SK-N-SH treated with all-trans-retinoic acid at 6 μM for 48 hours (cell line): ENCODE measurements at regions not wholly inside any gene's neighbourhood (a gene's known extent, or its start where the extent isn't known, plus 50 kb on each side); places are given as distances from the start of the nearest gene placed in this dataset.

ENCODE experiments used
- ARNTL ChIP-seq: fragments of 450-650 bp; formaldehyde crosslinking; IDR thresholded peaks from 2 replicates; pipeline ENCODE4 v1.5.0; 2020; ENCODE audit warnings: low read depth, mild to moderate bottlenecking, moderate library complexity, borderline replicate concordance
- GLIS3 ChIP-seq: fragments of 250-450 bp; sonication (Bioruptor Pico); IDR thresholded peaks from 2 replicates; pipeline ENCODE4 v1.5.0; 2020; ENCODE audit warnings: mild to moderate bottlenecking, moderate library complexity
- PPARA ChIP-seq: fragments of 250-450 bp; sonication (Bioruptor Pico); IDR thresholded peaks from 2 replicates; pipeline ENCODE4 v1.5.0; 2020; ENCODE audit warnings: mild to moderate bottlenecking, borderline replicate concordance
- RARB ChIP-seq: fragments of 250-450 bp; sonication (Bioruptor Pico); IDR thresholded peaks from 2 replicates; pipeline ENCODE4 v1.8.0; 2021; ENCODE audit warnings: mild to moderate bottlenecking, moderate library complexity
- ZFP3 ChIP-seq: fragments of 250-450 bp; sonication (Bioruptor Pico); IDR thresholded peaks from 2 replicates; pipeline ENCODE4 v1.5.0; 2020; ENCODE audit warnings: mild to moderate bottlenecking, moderate library complexity
- ZNF565 ChIP-seq: fragments of 450-650 bp; formaldehyde crosslinking; conservative IDR thresholded peaks from 2 replicates; pipeline ENCODE4 v1.5.0; 2020; ENCODE audit warnings: low read depth, mild to moderate bottlenecking, moderate library complexity
- TF ChIP-seq, protein P1 (sequence below): fragments of 250-450 bp; sonication (Bioruptor Pico); IDR thresholded peaks from 2 replicates; pipeline ENCODE4 v1.8.0; 2020; ENCODE audit warnings: mild to moderate bottlenecking, moderate library complexity, borderline replicate concordance
- TF ChIP-seq, protein P2 (sequence below): fragments of 250-450 bp; sonication (Bioruptor Pico); IDR thresholded peaks from 2 replicates; pipeline ENCODE4 v1.8.0; 2021; ENCODE audit warnings: low read depth, mild to moderate bottlenecking, moderate library complexity, borderline replicate concordance
- TF ChIP-seq, protein P3 (sequence below): fragments of 250-450 bp; sonication (Bioruptor Pico); IDR thresholded peaks from 2 replicates; pipeline ENCODE4 v1.5.1; 2020; ENCODE audit warnings: low read depth, mild to moderate bottlenecking, moderate library complexity

DNA sequence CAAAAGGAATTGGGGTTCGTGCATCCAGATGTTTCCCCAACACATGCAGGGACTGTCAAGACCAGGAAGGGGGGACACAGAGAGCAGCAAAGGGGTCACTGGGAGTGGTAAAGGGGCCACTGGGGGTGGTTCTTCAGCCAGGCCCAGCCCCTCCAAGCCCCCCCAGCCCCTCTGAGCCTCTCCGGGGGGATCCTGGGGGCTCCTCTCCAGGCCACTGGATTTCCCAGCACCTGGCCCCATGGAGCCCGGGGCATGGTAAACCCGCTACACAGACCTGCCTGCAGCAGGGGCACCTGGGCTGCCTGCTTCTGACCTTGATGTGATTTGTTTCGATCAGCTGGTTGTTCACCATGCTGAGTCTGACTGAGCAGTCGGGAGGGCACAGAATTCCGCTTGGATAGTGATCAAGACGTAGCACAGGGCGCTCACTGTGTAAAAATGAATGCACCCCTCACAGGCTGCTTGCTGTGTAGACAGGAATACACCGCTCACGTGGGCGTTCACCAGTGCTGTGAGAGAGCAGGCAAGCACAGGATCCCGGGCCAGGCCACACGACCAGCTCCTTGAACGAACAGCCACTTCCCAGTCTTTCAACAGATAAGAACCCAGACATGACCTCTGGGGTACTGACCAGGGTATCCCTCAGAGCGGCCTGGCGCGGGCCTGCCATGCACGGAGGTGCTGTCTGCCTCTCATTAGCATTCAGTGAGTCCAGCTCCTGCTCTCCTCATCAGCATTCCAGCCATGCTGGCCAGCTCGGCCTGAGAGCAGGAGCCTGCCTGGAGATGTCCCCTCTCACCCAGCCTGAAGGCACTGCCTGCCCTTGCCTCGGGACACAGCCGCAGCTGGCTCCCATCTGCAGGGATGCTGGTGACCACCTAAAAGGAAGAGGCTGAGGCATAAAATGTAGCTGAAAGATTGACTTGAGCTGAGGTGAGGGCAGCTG is 73.3 kb upstream of the OTOS start:
- TF ChIP-seq, protein P1, sequence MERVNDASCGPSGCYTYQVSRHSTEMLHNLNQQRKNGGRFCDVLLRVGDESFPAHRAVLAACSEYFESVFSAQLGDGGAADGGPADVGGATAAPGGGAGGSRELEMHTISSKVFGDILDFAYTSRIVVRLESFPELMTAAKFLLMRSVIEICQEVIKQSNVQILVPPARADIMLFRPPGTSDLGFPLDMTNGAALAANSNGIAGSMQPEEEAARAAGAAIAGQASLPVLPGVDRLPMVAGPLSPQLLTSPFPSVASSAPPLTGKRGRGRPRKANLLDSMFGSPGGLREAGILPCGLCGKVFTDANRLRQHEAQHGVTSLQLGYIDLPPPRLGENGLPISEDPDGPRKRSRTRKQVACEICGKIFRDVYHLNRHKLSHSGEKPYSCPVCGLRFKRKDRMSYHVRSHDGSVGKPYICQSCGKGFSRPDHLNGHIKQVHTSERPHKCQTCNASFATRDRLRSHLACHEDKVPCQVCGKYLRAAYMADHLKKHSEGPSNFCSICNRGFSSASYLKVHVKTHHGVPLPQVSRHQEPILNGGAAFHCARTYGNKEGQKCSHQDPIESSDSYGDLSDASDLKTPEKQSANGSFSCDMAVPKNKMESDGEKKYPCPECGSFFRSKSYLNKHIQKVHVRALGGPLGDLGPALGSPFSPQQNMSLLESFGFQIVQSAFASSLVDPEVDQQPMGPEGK = no peak
- TF ChIP-seq ARNTL (CRISPR knock-in tag) (no peak), ZFP3 (no peak), GLIS3 (no peak), PPARA (CRISPR knock-in tag) (no peak), RARB (CRISPR knock-in tag) (no peak), ZNF565 (CRISPR knock-in tag) (no peak)
- TF ChIP-seq, protein P2, sequence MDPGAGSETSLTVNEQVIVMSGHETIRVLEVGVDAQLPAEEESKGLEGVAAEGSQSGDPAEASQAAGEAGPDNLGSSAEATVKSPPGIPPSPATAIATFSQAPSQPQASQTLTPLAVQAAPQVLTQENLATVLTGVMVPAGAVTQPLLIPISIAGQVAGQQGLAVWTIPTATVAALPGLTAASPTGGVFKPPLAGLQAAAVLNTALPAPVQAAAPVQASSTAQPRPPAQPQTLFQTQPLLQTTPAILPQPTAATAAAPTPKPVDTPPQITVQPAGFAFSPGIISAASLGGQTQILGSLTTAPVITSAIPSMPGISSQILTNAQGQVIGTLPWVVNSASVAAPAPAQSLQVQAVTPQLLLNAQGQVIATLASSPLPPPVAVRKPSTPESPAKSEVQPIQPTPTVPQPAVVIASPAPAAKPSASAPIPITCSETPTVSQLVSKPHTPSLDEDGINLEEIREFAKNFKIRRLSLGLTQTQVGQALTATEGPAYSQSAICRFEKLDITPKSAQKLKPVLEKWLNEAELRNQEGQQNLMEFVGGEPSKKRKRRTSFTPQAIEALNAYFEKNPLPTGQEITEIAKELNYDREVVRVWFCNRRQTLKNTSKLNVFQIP = no peak
- TF ChIP-seq, protein P3, sequence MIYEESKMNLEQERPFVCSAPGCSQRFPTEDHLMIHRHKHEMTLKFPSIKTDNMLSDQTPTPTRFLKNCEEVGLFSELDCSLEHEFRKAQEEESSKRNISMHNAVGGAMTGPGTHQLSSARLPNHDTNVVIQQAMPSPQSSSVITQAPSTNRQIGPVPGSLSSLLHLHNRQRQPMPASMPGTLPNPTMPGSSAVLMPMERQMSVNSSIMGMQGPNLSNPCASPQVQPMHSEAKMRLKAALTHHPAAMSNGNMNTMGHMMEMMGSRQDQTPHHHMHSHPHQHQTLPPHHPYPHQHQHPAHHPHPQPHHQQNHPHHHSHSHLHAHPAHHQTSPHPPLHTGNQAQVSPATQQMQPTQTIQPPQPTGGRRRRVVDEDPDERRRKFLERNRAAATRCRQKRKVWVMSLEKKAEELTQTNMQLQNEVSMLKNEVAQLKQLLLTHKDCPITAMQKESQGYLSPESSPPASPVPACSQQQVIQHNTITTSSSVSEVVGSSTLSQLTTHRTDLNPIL (CRISPR knock-in tag) = no peak
